ENCODE measurements at regions not wholly inside any gene's neighbourhood (a gene's known extent, or its start where the extent isn't known, plus 50 kb on each side); places are given as distances from the start of the nearest gene placed in this dataset.
"Not testable (repeated sequence)": the region's sequence is repeated elsewhere in the genome, so short reads cannot be mapped to it uniquely, and the experiment has no call there.

- Mint-ChIP-seq H3K27me3 (ENCODE audit: low read depth) (peaks cover 5% of the 10 kb centered on the region), H3K4me1 (ENCODE audit: low read depth) (peaks cover 8% of the 10 kb centered on the region), H3K4me3 (no peak overlapping the region), H3K9me3 (peaks cover 0 to 1% of the 10 kb centered on the region in 2 donors), H3K27ac (no peak overlapping the region), H3K36me3 (ENCODE audit: insufficient read depth in 2 of 2) (no peaks in the 10 kb centered on the region)
- ATAC-seq (replicated peaks in 1 of 2) (no peak), DNase-seq (no peak)
Observed at GRCh38 chr3:171522651-171523050, 62.4 kb upstream of the TNIK start.

GRCh38 chr3:171519423-171519822, 59.2 kb upstream of the TNIK start:
- not testable (repeated sequence) for H3K27me3 Mint-ChIP-seq (ENCODE audit: low read depth); DNase-seq; H3K27ac Mint-ChIP-seq; H3K36me3 Mint-ChIP-seq (ENCODE audit: insufficient read depth in 2 of 2); H3K4me3 Mint-ChIP-seq; H3K9me3 Mint-ChIP-seq; ATAC-seq (replicated peaks in 1 of 2); H3K4me1 Mint-ChIP-seq (ENCODE audit: low read depth)

GRCh38 chr3:171516765-171517164, 56.6 kb upstream of the TNIK start:
- no peaks in the 10 kb centered on the region for H3K36me3 Mint-ChIP-seq (ENCODE audit: insufficient read depth in 2 of 2)
- H3K9me3 Mint-ChIP-seq: peaks cover 0 to 1% of the 10 kb centered on the region in 2 donors
- peak in 1 of 2 donors; percentile 44 for ATAC-seq (replicated peaks in 1 of 2)
- no peak overlapping the region for H3K27ac Mint-ChIP-seq
- DNase-seq: no peak
- no peak overlapping the region for H3K4me3 Mint-ChIP-seq
- no peaks in the 10 kb centered on the region for H3K4me1 Mint-ChIP-seq (ENCODE audit: low read depth)
- peaks cover 5% of the 10 kb centered on the region for H3K27me3 Mint-ChIP-seq (ENCODE audit: low read depth)

GRCh38 chr3:171514466-171514865, 54.3 kb upstream of the TNIK start:
- peaks cover 2% of the 10 kb centered on the region for H3K27me3 Mint-ChIP-seq (ENCODE audit: low read depth)

GRCh38 chr3:171511450-171511849, 51.2 kb upstream of the TNIK start:
- Mint-ChIP-seq H3K36me3 (ENCODE audit: insufficient read depth in 2 of 2) (no peaks in the 10 kb centered on the region), H3K4me1 (ENCODE audit: low read depth) (no peaks in the 10 kb centered on the region), H3K4me3 (no peak overlapping the region), H3K27ac (no peak overlapping the region), H3K9me3 (no peaks in the 10 kb centered on the region), H3K27me3 (ENCODE audit: low read depth) (no peaks in the 10 kb centered on the region)
- DNase-seq (no peak), ATAC-seq (replicated peaks in 1 of 2) (no peak)

More at GRCh38 chr3:171514466-171514865, 54.3 kb upstream of the TNIK start:
- H3K4me3 Mint-ChIP-seq: no peak overlapping the region
- H3K9me3 Mint-ChIP-seq: peaks cover 0 to 1% of the 10 kb centered on the region in 2 donors
- H3K27ac Mint-ChIP-seq: no peak overlapping the region
- H3K36me3 Mint-ChIP-seq (ENCODE audit: insufficient read depth in 2 of 2): no peaks in the 10 kb centered on the region
- no peak for ATAC-seq (replicated peaks in 1 of 2)
- DNase-seq: no peak
- H3K4me1 Mint-ChIP-seq (ENCODE audit: low read depth): no peaks in the 10 kb centered on the region
